Stimulated activated CD4-positive, alpha-beta T cell treated with anti-CD3 and anti-CD28 coated beads, TNF-alpha, amount 100 ng/mL, for 1 hour (primary cell): ENCODE measurements at regions not wholly inside any gene's neighbourhood (a gene's known extent, or its start where the extent isn't known, plus 50 kb on each side); places are given as distances from the start of the nearest gene placed in this dataset.
"Not testable (repeated sequence)": the region's sequence is repeated elsewhere in the genome, so short reads cannot be mapped to it uniquely, and the experiment has no call there.

ENCODE experiments used
- DNase-seq, 3 donors: peaks; one replicate each; pipeline ENCODE4 v3.0.0-alpha.2; 2020; ENCODE audit warnings: low read depth in 3 of 3, low spot score in 1 of 3

- no peak for DNase-seq
Measured at GRCh38 chr6:12348530-12349511, 58.7 kb downstream of the EDN1 start.

DNA sequence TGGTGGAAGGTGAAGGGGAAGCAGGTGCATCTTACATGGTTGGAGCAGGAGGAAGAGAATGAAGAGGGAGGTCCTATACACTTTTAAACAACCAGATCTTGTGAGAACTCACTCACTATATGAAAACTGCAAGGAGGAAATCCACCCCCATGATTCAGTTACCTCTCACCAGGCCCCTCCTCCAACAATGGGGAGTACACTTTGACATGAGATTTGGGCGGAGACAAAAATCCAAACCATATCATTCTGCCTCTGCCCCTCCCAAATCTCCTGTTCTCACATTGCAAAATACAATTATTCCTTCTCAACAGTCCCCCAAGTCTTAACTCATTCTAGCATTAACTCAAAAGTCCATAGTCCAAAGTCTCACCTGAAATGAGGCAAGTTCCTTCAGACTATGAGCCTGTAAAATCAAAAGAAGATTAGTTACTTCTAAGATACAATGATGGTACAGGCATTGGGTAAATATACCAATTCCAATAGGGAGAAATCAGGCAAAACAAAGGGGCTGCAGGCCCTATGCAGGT is 60.5 kb downstream of the EDN1 start:
- DNase-seq, result no peak

- no peak for DNase-seq
Measured at GRCh38 chr6:12351672-12352071, 61.5 kb downstream of the EDN1 start.

DNA sequence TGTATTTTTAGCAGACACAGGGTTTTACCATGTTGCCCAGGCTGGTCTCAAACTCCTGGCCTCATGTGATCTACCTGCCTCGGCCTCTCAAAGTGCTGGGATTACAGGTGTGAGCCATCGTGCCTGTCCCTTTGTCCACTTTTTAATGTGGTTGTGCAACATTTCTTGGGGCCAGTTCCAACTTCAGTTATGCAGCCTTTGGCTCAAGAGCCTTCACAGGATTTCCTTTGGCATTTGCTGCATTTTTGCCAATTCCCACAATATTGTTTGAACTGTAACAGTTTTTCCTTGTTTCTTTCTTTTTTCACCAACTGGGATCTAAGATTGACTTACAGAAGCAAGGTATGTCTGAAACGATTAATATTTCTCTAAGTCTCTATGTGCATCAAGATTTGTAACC is 63.6 kb downstream of the EDN1 start:
- no peak for DNase-seq

DNA sequence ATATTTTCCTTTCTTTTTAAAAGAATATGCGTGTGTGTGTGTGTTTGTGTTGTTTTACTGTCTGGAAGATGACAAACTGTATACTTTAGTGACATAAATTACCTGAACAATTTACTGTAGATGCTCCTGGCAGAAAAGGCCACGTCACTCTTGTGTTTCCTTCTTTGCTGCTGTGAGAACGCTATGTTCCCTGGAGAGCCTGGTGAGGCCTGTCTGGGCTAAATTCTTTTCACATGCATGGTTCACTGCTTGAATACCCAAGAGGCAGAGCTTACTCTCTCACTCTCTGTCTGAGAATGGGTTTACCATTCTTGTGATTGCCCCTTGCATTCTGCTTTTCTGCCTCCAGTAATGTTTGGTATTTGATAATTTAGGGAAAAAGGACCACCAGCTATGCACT is 64.3 kb downstream of the EDN1 start:
- no peak for DNase-seq

DNA sequence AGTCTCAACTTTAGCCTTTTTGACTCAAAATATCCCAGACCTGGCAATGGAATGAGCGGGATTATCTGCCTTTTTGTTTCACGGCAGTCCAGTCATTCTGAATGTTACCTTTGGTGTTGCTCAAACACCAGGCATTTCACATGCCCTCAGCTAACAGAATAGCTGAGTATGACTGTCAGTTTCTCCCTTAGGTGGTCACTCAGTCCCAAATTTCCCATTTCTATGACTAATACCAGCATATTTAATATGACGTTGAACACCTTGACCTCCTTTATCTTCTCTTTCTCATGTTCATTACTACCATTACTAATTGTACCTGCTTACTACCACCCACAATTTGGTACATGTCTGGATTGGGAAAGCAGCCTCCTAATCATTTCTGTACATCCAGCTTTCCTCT is 65.2 kb downstream of the EDN1 start:
- DNase-seq, result no peak

DNA sequence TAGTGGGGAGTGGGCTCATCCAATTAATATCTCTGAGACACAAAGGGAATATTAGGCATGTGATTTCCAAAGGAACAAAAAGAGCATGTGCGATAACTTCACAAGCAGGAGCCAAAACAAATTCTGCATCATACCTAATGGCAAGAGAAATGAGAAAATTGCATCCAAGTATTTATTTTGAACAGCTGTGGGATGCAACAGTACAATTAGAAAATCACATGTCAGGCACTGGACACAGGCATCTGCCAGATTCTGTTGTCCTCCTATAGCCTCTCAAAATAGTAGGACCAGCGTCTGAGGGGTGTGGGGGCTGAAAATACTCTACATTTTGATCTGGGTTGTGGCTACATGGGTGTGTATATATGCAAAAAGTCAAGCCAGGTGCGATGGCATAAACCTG is 66.3 kb downstream of the EDN1 start:
- DNase-seq, result no peak

DNA sequence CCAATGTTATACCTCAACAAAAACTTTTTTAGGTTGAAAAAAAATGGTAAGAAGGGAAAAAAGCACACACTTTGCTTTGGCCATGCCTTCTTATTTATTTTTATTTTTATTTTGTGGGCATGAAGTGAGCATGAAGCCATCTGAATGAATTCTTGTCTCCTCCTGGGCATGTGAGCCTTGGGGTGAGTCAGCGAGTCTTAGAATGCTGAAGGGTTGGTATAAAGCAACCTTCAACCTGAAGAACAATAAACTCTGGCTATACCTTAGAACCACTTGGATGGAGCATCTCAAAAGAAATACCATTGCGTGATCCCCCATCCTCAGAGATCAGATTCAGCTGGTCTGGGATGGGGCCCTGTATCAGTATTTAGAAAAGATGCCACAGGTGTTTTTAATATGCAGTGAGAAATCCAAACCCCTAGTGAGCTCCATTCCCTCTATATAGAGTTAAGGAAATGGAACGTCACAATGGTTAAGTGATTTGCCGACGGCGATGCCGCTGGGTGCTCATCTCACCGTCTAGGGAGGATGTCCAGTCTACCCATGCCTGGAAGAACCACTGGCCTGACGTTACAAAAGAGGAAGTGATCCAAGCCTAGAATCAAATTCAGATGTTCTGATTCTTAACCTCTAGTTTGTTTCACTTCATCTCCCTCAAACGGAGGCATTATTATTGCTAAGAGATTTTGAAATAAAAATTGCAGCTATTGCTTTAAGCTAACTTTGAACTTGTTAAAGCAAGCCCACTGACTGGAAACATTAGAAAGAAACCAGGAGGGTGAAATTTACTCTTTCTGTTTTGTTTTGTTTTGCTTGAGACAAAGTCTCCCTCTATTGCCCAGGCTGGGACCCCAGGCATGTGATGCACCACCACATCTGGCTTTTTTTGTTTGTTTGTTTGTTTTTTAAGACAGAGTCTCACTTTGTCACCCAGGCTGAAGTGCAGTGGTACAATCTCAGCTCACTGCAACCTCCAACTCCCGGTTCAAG is 67.1 kb downstream of the EDN1 start:
- no peak for DNase-seq

GRCh38 chr6:12359036-12359435 is 68.9 kb downstream of the EDN1 start:
- DNase-seq, result no peak

GRCh38 chr6:12361042-12361765 is 71.0 kb downstream of the EDN1 start:
- DNase-seq, result no peak

GRCh38 chr6:12363277-12363650 is 73.1 kb downstream of the EDN1 start:
- not testable (repeated sequence) for DNase-seq

DNA sequence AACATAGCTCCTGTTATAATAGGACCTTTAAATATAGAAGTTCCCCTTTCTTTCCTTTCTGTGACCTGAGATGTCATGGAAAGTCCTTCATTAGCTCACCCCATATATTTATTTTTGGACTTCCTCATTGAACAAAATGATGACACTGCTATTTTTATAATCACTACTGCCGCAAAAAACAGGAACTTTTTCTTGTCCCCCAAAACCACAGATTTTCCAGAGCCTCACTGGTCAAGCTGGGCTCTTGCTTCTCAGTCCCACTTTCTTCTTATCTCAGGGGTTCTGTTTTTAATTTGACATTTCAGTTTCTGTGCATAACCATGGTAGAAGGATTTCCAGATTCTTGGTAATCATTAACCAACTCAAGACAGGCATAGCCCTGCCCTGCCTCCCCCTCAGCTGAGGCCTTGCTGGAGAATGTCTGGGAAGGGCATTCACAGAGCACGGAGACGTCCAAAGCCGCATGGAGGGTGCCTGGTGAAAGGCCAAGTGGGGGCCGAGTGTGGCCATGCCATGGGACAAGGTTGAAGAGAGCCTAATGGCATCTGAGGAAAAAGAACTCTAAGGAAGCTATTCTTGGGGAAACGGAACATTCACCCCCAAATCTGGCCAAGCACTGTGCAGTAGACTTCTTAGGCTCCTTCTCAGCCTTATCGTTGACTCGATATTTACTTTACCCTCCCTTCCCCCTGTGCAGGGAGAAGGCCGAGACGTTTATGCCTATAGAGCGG is 73.7 kb downstream of the EDN1 start:
- DNase-seq, result no peak

GRCh38 chr6:12364621-12365020 is 74.5 kb downstream of the EDN1 start:
- no peak for DNase-seq

GRCh38 chr6:12366731-12367130 is 76.6 kb downstream of the EDN1 start:
- DNase-seq, result no peak

DNA sequence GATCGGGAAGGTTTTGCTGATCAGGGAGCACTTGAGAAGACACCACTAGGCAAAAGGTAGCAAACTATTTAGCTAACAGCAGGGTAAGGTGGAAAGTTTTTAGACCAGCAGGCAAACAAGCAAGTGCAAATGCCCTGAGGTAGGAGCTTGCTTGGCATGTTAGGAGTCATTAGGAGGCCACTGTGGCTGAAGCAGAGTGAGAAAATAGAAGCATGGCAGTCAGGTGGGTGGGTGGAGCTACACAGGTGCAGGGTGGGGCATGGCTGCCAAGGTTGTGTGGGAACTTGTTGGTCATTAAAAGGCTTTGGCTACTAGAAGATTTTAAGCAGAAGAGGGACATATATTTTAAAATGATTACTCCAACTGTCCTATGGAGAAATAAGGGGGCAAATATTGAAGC is 77.3 kb downstream of the EDN1 start:
- no peak for DNase-seq

GRCh38 chr6:12369355-12369754 is 79.2 kb downstream of the EDN1 start:
- no peak for DNase-seq

DNA sequence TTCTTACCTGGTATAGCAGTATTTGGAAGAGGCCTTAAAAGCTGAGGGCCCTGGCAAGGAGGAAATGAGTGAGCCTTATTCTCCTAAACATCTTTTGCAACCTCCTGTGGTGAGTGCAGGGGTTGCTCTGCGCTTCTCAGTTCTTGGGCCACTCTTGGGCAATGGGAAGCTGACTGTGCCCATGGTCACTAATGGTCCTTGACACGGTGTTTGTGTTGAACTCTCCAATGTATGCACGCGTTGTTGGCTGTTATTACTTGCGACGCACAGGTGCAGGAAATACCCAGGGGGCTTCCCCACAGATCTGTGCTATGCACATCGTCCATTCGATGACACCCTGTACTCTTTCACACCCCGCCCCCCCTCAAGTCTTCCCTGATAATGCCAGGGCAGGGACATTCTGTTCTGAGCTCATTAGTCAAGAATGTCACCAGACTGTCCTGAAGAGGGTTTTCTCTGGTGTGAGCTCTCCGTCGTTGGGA is 79.7 kb downstream of the EDN1 start:
- no peak for DNase-seq

- DNase-seq, result no peak
Measured at GRCh38 chr6:12371151-12371550, 81.0 kb downstream of the EDN1 start.

DNA sequence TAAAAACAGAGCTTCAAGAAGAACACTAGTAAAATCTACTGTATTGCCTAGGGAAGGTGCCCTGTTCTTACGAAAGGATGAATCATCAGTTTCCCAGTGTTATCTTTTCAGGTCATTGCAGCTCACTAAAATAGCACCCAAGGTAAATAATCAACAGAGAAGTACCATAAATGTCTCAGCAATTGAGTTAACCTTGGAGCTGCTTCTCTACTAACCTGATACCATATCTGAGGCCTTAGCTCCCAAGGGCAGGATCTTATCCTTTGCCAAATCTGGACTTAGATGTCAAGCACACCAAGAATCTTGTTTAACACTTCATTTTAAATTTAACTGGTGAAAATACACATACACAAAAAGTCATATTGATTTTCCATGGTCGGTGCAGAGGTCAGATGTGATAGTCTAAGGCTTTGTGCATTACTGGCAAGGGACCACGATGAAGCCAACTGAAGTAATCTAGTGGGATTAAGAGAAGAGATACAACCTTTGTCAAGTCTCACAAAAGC is 81.5 kb downstream of the EDN1 start:
- DNase-seq, result no peak

- DNase-seq, result no peak
Measured at GRCh38 chr6:12379181-12379580, 89.0 kb downstream of the EDN1 start.
